NCI-H1436 (cell line): ENCODE measurements at regions not wholly inside any gene's neighbourhood (a gene's known extent, or its start where the extent isn't known, plus 50 kb on each side); places are given as distances from the start of the nearest gene placed in this dataset.
A peak's percentile ranks its signal among the peaks of the same experiment; 100 is the strongest.

Experiments
- DNase-seq: peaks from one replicate; lab custom pipeline; 2025; lab: John Stamatoyannopoulos, UW

DNA sequence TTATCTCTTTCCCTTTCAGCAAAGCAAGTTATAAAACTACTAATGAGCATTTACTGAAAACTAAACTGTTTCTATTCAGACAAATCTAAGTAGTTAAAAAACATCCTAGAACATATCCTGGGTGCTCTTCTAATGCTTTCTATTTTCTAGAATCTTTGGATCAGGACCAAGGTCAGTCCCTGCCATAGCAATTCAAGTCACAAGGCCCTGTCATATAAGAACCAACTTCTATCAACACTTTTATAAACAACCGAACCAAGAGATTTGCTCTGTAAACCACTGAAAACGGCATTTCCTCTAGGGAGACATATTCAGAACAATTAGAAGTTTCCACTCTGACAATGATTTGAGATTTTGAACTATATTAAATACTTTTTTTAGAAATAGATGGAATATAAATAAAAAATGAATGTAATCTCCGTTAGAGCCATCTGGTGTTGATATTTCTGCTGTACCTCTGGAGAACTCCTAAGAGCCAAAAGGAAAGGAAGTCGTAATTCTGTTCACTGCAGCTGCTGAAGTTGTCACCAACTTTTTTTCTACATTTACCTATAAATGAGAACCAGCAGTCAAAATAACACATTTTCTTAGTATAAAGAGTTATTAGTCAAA is 51.4 kb upstream of the LGSN start:
- no peak for DNase-seq

DNA sequence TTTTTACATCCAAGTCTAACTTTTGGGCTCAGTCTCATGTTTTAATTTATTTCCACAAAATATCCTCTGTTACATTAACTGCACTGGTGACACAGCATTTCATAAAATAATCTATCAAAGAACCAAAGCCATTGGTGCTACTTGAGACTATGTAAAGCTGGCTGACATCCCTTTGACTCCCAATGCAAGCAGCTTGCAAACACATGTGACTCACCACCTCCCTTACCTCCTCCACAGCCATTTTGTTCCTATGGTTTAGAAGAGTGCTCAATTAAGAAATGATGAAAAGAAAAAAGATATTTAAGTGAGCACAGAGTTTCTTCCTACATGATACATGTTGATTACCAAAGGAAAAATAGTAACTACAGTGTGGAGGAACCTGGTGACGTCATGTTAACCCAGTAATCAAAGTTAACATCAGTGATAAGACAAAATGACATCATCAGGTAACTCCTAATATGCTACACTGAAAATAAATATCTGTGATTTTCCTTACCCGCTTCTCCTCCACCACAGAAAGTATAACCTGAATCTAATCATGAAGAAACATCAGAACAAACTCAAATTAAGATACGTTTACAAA is 53.3 kb upstream of the LGSN start:
- DNase-seq: no peak

DNA sequence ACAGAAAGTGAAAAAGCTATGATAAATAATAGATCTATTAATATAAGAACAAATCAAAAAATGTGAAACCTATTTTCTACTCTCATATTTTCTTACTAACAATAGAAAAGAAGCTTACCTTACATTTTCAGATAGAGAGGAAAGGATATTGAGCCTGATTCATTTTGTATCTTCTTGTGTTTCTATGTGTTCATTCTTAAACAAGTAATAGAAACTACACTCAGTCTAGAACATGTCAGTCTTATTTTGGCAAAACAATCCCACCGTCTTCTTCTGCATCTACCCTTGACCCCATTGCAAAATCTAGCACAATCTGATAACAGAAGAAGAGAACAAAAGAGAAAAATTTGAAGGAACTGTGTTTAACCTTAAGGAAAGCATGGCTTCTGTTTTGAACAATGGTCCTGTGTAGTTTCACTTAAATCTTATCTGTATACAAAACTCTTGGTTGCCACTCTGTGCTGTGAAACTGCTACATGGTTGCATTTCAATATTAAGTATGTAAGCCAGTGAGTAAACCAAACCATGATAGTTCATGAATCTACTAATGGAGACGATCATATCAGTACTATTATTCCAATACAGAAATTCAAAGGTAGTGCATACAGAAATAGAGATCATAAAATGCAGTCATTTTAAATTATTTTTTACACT is 69.5 kb upstream of the LGSN start:
- DNase-seq: no peak

DNA sequence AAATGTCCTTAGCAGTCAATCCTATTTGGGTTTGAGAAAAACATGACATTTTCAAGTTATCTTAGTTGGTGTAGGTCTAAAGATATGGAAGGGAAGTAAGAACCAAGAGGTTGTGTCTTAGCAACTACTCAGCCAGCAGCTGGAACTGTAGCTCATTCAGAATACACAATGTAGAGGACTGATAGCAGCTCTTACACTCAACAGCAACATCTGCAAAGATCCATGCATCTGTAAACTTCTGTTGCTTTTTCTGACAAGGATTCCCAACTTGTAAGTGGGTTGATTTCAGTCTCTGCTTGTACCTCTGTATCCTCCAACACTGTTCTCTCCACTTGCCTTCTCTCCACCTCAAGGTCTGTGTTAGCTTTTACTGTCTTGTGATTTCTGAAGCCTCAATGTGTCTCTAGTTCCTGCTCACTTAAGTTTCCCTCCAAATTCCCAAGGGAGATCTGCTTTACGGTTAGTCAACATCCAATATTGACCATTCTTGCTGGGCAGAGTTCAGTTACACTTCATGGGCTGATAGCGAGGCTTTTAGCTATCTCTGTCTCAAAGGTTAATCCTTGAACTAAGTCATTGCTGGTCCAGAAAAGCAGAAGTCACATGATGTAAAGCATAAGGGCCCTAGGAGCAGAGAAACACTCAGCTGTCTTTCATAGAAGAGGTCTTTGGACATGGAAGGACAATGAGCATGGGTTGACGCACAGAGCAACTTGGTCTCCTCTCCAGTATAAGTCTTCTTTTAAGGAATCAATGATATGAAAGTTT is 71.6 kb upstream of the LGSN start:
- no peak for DNase-seq

DNA sequence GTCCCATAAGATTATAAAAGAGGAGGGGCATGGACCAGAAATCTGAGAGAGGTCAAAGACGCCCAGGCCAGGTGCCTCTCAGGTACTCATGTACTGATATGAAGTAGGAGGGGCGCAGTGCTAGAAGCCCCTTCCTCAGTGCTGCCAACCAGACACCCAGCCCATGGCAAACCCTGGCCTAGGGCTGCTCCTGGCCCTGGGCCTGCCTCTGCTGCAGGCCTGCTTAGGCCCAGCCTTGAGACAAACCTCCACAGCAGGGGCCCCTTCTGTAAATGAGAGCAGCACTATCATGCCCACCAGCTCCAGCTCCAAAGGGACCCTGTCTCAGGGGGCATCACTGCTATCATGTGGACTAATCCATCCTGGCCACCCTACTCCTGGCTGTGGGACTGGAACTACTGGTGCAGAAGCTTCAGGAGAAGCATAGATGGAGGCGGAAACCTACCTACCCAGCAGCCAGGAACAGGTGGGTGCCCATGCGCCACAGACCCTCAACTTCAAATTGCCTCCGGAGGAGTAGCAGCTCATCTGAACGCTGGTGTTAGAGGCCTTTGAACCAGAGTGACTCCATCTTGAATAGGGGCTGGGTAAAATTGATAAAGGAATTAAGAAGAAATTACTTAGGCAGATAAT is 72.4 kb upstream of the LGSN start:
- DNase-seq: no peak

DNA sequence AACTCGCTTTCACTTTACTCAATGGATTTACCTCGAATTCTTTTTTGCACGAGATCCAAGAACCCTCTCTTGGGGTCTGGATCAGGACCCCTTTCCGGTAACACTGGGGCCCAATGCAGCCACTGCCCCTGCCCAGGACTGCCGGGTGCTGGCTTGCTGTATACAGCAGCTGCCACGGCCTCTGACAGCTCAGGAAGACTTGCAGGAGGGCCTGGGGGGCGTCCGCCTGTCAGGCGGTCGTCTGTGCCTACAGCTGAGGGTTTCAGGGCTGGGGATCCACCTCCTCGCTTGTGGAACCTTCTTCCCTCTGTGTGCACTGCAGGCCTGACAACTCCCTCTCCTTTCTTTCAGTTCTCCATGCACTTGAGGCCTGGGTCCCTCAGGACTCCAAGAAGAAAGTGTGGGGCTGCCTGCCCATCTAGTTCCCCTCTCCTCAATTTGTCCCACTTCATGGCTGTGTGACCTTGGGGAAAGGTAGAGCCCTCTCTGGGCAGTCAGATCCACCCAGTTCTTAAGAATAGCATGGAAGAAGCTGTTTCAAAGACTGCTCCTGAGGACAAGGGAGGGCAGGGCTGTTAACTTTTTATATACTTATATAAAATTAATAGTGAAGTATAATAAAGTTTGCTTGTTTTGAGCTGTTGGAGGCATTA is 75.0 kb upstream of the LGSN start:
- no peak for DNase-seq

DNA sequence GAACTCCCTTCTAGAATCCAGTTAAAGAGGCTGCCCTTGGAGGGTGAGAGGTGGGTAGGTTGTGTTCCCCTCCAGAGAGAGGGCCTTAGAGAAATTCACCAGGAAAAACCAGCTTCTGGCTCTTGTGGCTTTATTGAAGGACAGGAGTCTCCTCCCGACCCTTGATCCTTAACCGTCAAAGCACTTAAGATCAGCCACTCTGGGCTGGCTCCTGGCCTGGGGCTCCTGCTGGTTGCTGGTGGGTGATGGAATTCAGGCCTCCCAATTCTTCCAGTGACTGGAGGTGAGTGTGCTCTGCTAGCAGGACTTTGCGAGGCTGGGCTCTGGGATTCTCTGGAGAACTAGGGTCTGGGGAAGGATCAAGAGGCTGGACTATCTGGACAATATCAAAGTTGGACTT is 75.6 kb upstream of the LGSN start:
- no peak for DNase-seq

DNA sequence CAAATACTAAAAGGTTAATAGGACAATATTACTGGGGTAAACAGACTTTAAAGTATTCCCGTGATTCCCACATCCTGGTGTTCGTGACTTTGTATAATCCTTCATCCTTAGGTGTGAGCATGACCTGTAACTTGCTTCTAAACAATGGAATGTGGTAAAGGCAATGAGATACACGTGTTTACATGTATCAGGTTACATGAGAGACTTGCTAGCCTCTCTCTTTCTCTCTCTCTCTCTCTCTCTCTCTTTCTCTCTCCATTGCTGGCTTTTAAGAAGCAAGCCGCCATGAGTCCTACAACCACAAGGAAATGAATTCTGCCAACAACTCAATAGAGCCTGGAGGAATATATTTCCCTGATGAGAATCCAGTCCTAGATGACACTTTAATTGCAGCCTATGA is 83.9 kb upstream of the LGSN start:
- DNase-seq: no peak

DNA sequence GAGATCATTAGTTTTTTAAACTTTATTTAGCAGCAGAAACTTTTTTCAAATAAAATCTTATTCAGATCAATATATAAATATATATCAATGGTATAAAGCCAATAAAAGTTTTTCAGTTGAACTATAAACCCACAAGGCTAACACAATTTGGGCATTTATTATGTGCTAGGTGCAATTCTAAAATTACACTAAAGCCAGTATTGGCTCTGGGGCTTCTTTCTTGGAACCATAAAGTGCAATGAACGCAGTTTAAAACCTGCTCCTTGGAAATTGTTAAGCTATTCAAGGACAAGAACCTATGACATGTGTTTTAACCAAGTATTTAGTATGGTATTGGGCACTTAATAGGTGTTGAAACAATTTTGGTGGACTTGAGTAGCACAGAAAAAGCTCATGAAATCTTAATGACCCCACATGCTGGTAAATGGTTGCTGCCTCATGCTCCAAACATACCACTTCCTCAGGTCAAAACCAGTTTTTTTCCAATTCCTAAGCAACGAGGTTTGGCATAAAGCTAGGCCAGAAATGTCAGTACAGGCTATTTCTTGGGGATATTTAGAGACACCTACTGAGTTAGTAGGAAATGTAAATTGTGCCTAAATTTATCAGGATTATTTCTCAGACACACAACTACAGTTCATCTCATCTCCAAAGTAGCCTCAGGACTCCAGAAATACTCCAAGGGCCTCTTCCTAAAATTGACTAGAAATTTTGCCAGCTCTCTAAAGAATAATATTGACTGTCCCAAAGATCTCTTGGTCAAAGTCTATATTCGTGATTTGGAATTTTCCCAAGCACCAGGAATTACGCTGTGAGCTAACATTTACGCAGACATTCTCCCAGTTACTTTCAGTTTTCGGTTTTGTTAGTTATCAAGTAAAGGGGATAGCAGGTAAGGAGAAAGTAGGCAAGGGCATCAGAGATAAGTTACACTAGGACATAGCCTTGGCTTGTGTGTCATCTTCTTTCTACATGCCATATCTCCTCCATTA is 90.9 kb upstream of the LGSN start:
- DNase-seq: no peak

DNA sequence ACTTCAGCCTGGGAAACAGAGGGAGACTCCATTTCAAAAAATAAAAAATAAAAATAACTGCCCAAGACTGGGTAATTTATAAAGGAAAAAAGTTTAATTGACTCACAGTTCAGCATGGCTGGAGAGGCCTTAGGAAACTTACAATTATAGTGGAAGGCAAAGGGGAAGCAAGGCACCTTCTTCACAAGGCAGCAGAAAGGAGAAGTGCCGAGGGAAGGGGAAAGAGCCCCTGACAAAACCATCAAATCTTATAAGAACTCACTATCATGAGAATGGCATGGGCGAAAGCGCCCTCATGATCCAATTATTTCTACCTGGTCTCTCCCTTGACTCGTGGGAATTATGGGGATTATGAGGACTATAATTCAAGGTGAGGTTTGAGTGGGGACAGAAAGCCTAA is 95.5 kb upstream of the LGSN start:
- no peak for DNase-seq

DNA sequence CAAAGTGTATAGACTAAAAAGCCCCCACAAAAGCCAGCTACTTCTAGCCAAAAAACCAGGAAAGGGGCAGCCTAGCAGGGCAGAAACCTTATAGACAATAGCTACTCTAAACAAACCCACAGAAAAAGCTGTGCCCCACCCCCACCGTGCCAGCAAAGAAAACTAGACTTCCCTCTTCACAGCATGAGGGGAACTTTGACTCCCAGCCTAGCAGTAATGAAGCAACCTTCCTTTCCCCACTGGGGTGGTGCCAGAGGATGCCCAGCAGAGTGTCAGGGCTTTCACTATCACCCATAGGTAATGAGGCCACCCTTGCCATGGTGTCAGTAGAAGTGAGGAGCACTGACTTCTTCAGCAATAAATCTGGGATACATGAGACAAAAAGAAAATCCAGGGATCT is 99.0 kb upstream of the LGSN start:
- DNase-seq: no peak

DNA sequence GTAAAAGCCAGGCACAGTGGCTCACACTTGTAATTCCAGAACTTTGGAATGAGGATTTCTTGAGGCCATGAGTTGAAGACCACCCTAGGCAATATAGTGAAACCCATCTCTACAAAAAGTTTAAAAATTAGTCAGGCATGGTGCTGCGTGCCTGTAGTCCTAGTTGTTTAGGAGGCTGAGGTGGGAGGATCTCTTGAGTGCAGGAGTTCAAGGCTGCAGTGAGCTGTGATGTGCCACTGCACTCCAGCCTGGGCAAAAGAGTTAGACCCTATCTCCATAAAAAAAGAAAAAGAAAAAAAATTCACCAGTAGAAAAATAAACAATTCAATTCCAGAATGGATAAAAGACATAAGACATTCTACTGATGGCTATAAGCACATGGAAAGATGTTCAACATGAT is 104.9 kb upstream of the LGSN start:
- no peak for DNase-seq

DNA sequence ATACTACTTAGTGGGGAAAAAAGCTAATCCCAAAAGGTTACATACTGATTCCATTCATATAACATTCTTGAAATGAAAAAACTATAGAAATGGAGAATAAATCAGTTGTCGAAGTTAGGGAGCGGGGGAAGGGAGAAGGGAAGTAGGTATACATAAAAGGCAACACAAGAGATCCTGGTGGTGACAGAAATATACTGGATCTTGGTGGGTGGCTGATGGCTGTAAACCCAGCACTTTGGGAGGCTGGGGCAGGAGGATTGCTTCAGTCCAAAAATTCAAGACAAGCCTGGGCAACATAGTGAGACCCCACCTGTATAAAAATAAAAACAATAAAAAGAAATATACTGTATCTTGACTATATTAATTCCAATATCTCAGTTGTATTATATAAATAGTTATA is 105.7 kb upstream of the LGSN start:
- no peak for DNase-seq

DNA sequence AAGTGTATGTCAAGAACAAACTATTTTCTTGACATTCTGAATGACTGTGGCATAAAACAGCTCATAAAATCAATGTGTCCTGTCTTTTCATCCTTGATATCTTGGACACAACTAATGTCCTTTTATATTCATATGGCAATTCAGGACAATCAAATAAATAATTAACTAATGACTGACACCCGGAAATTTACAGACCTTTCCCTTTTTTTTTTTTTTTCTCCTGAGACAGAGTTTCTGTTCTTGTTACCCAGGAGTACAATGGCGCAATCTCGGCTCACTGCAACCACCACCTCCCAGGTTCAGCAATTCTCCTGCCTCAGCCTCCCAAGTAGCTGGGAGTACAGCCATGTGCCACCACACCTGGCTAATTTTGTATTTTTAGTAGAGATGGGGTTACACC is 107.1 kb upstream of the LGSN start:
- no peak for DNase-seq

DNA sequence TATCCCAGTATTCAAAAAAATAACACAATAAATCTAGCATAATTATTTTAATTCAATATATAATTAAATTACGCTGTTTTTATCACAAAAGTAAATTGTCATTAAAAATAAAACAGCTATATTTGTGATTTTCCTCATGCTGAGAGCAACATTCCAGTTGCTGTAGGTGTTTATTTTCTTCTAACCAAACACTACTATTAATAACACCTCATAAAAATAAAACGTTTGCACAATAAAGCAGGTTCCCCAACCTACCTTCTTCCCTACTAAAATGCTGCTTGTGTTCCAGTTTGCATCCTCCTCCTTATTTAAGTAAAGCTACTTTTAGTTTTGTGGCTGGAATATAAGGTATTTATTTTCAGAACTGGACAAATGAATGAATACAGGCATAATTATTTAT is 108.2 kb upstream of the LGSN start:
- no peak for DNase-seq

DNA sequence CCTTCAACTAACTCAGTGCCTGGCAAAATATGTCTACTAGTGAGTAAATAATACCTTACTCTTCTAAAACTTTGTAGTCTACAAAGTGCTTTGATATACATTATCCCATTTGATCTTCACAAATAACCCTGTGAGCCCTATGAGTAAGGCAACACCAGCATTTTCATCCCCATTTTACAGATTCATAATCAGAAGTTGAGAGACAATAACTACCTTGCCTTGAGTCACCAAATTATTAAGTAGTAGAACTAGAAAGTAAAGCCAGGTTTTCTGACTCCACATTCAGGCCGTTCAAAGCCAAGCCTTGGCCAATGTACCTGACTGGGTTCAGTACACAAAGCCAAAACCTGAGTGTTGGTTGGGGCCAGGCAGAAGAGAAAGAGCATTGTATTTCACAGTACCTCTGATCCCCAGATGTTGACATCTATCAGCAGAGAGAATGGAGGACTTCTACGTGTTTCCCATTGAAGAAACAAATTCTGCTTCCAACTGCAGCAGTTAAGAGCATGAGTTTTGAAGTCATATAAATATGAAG is 111.3 kb upstream of the LGSN start:
- DNase-seq: no peak

DNA sequence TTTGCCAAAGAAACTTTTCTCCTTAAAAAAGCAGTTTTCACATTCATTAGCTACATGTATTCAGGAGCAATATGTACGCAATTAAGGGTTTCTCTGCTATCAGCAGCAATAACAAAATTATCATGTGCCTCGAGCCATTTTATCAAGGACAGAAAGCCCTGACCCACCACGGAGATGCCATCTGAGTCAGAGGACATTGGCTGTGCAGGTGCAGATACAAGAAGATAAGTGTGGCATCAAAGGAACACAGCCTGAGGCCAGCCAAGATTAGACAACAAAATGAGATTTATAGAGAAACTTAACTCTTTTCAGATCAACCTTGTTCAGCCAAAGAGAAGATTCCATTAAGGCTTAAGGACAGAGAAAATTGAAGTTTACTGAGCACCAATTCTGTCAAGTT is 115.2 kb upstream of the LGSN start:
- no peak for DNase-seq

DNA sequence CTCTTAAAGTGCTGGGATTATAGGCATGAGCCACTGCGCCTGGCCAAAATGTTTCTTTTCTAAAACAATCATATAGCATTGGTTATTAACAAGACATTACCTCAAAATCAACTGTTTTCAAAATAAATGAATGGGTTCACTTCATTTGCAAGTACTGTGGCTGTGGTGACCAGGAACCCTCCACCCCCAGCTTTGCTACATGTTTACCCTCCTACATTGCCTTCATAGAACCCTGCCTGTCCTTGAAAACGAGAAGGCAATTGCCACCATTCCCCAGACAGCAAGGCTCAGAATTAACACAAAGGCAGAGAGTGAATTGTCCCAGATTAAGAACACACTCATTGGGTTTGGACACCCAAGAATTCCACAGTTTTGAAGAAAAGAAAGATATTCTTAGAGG is 116.6 kb upstream of the LGSN start:
- DNase-seq: no peak

DNA sequence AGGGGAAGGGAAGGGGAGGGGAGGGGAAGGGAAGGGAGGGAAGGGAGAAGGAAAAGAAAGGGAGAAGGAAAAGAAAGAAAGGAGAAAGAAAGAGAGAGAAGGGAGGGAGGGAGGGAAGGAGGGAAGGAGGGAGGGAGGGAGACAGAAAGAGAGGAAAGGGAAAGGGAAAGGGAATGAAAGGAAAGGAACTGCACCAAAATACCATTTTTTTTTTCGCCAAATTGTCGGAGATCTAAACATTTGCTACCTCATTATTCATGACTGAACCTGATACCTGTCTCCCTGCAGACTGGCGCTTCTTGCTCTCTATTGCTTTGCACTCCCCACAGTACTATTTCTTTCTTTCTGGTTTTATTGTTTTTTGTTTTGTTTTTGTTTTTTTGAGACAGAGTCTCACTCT is 117.3 kb upstream of the LGSN start:
- DNase-seq: no peak

DNA sequence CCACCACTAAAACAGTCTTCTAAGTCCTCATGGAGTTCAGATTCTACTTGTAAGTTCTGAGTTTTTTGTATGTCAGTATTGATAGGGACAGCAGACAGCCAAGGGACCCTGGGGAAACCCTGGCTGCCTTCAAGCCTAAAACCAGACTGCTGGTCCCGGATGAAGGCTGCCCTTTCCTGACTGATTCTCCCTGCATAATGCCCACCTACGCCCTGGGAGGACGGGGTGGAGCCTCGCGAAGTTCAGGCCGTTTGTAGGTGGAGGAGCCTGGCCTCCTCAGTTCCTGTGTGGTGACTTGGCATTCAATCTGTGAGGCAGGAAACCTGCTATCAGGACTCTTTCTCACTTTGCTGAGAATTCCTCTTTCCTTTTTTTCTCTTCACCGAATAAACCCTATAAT is 120.3 kb upstream of the LGSN start:
- peak; percentile 22 for DNase-seq

DNA sequence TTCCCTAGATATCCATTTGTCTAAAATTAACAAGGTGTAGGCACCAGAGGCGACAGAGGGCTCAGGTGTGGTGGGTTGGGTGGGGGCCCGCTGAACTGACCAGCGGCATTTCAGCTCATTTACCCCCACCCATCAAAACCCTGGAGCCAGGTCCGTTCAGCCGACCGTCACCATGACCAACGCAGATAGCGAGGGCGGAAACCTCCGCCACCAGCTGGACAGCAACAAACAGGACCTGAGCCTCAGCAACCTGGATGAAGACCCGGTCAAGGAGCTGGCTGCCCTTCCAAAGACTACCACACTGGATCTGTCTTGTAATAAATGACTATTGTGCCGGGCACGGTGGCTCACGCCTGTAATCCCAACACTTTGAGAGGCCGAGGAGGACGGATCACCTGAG is 120.8 kb upstream of the LGSN start:
- peak; percentile 16 for DNase-seq
